Putamen (tissue), 1 donor: ENCODE measurements at regions not wholly inside any gene's neighbourhood (a gene's known extent, or its start where the extent isn't known, plus 50 kb on each side); places are given as distances from the start of the nearest gene placed in this dataset.
A peak's percentile ranks its signal among the peaks of the same experiment; 100 is the strongest.

Source experiments
- DNase-seq: peaks from one replicate; pipeline ENCODE4 v3.0.0-alpha.2; 2016; ENCODE audit warnings: low spot score

GRCh38 chr3:118682921-118683320 lies 351.7 kb downstream of the IGSF11 start:
- no peak for DNase-seq

DNA sequence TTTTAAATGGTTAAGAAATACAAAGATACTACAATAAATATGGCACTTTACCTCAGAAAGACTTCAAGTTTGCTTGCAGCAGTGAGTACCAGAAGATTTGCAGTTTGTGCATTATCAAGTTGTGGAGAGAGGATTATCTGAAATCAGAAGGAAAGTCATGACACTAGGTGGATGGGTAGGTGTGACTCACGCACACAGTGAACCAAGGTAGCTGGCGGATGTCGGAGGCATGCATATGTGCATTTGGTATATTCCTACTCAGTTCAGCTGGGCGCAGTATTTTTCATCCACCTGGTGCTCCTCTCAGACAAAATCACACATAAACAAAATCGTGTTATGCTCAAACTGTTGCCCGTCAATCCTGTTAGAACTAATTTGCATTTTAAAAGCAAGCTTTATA lies 351.0 kb downstream of the IGSF11 start:
- peak; percentile 9 for DNase-seq

DNA sequence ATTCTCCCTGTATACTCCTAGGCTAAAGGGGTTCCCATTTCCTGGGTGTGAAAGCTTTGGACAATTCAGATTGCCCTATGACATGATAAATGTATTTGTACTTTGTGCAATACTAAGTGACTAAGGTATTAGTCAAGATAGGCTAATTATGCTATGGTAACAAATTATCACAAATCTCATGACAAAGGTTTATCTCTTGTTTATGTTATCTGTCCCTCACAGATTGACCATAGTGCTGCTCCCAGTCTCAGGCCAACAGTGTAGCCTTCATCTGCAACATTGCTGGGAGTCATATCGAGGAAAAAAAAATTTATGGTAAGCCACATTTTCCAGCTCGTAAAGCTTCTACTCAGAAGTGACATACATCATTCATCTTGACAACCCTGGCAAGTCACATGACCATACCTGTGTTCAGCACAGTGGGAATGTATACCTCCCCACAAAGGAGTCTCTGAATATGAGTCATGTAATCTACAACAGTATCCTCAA lies 346.2 kb downstream of the IGSF11 start:
- DNase-seq, result no peak

GRCh38 chr3:118692416-118692815 lies 342.2 kb downstream of the IGSF11 start:
- no peak for DNase-seq

DNA sequence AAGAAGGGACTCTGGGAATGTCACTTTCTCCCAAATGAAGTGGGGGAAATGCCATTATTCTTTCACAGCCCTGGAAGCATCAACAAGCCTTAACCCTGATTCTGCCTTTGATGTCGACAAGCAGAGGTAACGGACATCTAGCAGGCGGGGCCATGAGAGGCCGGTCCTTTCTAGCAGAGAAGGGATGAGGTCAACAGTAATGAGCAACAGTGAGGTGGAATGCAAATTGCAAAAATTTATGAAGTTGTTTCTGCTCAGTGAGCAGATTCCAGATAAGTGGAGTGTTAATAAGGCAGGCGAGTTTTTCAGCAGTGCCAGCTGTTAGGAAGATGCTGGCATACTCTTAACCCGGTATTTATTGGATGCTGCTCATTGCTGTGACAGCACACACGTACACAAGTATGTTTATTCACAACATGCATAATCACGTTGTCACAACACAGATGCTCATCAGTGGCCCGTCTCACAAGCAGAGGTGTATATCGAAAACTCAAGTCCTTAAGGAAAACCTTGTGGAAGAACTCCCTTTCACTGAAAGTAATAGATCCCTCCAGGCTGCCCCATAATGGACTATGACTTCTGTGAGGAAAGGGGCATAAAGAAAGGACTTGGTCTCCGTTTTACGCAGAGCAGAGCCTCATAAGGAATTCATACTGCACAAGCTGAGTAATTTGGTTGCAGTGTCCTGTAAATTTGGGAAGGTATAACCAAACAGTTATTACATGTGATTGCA lies 329.0 kb downstream of the IGSF11 start:
- DNase-seq, result no peak

DNA sequence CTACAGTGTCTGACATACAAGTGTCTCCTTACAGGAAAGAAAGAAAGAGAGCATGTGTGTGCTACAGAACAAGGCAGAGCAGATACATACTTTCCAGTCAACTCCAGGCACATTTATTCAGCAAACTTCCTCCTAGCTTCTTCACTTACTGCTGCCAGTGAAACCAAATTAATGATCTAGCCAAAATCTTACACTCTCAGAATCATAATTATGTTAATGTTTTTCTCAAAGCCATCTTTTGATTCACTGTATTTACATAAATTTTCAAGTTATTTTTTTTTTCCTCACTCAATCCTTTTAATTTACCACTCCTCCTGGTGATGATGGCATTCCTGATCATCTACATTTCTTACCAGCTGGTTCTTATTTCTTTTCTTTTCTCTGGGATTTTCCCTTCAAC lies 326.7 kb downstream of the IGSF11 start:
- DNase-seq, result no peak

DNA sequence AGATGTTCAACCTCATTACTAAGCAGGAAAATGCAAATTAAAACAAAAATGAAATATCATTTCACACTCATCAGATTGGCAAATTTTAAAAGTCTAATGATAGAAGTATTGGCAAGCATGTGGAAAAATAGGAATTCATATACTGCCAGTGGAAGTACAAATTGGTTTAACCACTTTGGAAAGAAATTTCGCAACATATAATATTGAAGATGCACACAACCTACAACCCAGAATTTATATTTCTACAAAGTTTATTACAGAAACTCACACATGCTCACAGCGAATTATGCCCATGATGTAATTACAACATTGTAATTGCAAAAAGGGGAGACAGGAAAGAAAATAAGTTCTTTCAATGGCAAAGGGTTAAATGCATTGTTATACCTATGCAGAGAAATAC lies 324.1 kb downstream of the IGSF11 start:
- no peak for DNase-seq

DNA sequence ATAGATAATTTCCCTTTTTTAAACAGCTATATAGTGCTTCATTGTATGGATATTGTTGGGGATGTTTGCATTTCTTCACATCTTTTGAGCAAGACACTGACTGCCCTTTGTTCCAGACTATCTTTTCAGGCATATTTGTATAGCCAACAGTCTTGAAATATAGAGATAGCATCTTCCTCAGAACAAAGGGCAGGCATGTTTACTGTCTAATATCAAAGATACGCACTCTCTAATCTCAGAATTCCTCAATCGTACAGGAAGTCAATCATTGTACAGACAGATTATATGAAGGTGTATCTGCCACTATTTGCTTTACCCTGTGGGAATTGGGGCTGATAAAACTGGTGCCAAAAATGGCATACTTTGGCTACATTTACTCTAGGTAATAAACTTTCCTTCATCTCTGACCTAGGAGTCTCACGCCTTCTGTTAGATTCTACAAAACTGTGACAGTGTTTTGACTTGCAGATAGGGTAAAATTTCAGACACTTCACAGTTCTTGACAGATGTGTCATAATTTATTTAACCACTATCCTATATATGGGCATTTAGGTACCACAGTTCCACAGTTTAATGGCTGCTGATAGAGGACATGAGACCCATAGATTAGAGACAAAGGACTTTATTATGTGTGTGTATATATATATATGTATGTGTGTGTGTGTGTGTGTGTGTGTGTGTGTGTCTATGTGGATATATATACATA lies 321.0 kb downstream of the IGSF11 start:
- no peak for DNase-seq

GRCh38 chr3:118714800-118715199 lies 319.8 kb downstream of the IGSF11 start:
- DNase-seq, result no peak

- DNase-seq, result no peak
Observed at GRCh38 chr3:118729546-118729945, 305.1 kb downstream of the IGSF11 start.

DNA sequence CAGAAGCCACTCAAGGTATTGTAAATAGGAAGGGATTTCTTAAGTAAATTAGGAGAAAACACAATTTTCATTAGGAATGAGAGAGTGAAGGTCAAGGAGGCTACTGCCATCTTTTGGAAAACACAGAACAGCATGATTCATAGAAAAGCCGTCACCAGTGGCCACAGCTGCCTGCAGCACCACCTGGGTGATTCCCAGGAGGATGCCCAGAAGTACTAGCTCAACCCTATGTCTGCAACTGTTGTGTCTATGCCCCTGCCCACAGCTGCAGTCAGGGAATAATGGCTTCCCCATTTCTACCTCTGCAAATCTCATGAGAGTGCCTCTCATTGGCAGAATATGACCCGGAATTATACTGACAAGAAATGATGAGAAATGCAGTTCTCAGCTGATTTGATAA lies 300.0 kb downstream of the IGSF11 start:
- no peak for DNase-seq

- no peak for DNase-seq
Observed at GRCh38 chr3:118736107-118736506, 298.5 kb downstream of the IGSF11 start.

DNA sequence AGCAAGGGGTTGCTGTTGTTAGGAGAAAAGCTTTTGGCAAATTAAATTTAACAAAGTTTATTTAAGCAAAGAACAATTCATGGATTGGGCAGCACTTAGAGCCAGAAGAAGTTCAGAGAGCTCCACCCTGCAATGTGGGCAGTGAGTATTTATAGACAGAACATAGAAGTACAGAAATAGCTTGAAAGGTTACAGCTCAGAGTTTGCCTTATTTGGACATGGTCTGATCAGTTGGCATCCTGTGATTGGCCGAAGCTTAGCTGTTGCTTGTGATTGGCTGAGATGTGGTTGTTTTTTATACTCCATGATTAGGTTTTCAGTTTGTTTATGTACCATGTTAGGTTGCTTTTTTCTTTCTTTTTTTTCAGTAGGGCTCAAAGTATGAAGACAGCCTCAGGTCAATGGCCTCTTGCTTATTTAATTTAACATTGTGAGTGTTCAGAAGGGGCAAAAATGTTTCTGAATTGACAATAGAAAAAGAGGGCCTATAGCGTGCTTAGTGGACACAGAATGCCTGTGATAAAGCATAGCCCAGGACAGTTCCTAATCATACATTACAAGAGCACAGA lies 293.8 kb downstream of the IGSF11 start:
- no peak for DNase-seq

GRCh38 chr3:118742760-118743159 lies 291.9 kb downstream of the IGSF11 start:
- DNase-seq, result no peak

- no peak for DNase-seq
Observed at GRCh38 chr3:118744186-118744585, 290.5 kb downstream of the IGSF11 start.

DNA sequence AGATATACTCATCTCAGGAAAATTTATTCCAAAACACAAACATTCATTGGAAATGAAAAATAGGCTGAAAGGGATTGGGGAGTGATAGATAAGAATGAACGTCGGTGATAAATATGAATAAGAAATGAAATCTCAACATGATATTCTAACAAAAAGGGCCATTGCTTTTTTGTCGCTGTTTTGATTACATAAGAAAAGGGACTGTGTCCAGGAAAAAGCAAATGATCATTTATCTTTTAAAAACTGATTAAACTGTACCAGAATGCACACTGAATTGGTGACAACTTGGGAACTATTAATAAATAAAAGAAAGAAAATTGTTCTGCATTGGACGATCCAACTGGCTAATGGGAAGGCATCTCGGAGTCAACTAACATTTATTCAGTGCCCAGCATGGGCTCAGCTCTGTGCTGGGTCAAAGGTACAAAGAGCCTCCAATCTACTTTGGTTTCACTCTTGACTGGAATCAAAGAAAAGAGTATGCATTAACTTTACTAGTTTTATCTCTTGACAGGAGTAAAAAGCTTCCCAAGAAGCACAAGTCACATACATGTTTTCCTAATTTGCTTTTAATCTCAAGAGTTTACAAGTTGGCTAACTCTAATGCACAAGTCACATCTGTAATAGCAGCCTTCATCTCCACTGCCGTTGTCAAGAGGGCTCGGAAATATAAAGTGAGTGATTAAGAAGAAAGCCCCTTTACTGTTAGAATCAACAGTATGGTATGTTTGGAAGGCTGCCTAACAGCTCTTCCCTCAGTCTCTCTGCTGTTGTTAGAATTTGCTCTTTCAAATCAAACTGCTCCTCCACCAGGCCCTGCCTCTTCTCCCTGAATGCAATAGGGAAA lies 280.0 kb downstream of the IGSF11 start:
- no peak for DNase-seq

GRCh38 chr3:118755253-118755801 lies 279.3 kb downstream of the IGSF11 start:
- no peak for DNase-seq

- DNase-seq, result no peak
Observed at GRCh38 chr3:118760585-118761290, 273.9 kb downstream of the IGSF11 start.

- DNase-seq, result no peak
Observed at GRCh38 chr3:118761291-118761606, 273.4 kb downstream of the IGSF11 start.

- DNase-seq, result no peak
Observed at GRCh38 chr3:118765636-118766305, 268.9 kb downstream of the IGSF11 start.

- DNase-seq, result no peak
Observed at GRCh38 chr3:118766306-118766669, 268.4 kb downstream of the IGSF11 start.
